GM03348 (cell line): ENCODE measurements at regions not wholly inside any gene's neighbourhood (a gene's known extent, or its start where the extent isn't known, plus 50 kb on each side); places are given as distances from the start of the nearest gene placed in this dataset.
"Not testable (repeated sequence)": the region's sequence is repeated elsewhere in the genome, so short reads cannot be mapped to it uniquely, and the experiment has no call there.

Experiments
- DNase-seq: peaks from one replicate; pipeline ENCODE4 v3.0.0; 2012; ENCODE audit warnings: low spot score

- DNase-seq = no peak
Observed at GRCh38 chr12:9449181-9449580, 158.5 kb downstream of the KLRB1 start.

- DNase-seq = not testable (repeated sequence)
Observed at GRCh38 chr12:9448648-9449047, 159.1 kb downstream of the KLRB1 start.

GRCh38 chr12:9447791-9448614 lies 159.7 kb downstream of the KLRB1 start:
- peak; percentile 88 for DNase-seq

GRCh38 chr12:9446883-9447761 lies 160.6 kb downstream of the KLRB1 start:
- not testable (repeated sequence) for DNase-seq

- not testable (repeated sequence) for DNase-seq
Observed at GRCh38 chr12:9440428-9440827, 167.3 kb downstream of the KLRB1 start.

- DNase-seq = not testable (repeated sequence)
Observed at GRCh38 chr12:9435682-9436081, 172.0 kb downstream of the KLRB1 start.

- DNase-seq = not testable (repeated sequence)
Observed at GRCh38 chr12:9430385-9430784, 177.3 kb downstream of the KLRB1 start.

GRCh38 chr12:9428856-9429255 lies 178.9 kb downstream of the KLRB1 start:
- not testable (repeated sequence) for DNase-seq

GRCh38 chr12:9425429-9425828 lies 182.3 kb downstream of the KLRB1 start:
- DNase-seq = not testable (repeated sequence)

- DNase-seq = not testable (repeated sequence)
Observed at GRCh38 chr12:9424175-9424740, 183.5 kb downstream of the KLRB1 start.

- DNase-seq = not testable (repeated sequence)
Observed at GRCh38 chr12:9422689-9423088, 185.0 kb downstream of the KLRB1 start.

GRCh38 chr12:9421520-9422086 lies 186.1 kb downstream of the KLRB1 start:
- not testable (repeated sequence) for DNase-seq

- DNase-seq = not testable (repeated sequence)
Observed at GRCh38 chr12:9420817-9421519, 186.7 kb downstream of the KLRB1 start.

GRCh38 chr12:9418669-9419041 lies 189.1 kb downstream of the KLRB1 start:
- DNase-seq = not testable (repeated sequence)

- not testable (repeated sequence) for DNase-seq
Observed at GRCh38 chr12:9417947-9418668, 189.6 kb downstream of the KLRB1 start.

GRCh38 chr12:9417341-9417740 lies 190.4 kb downstream of the KLRB1 start:
- DNase-seq = not testable (repeated sequence)

GRCh38 chr12:9416346-9416745 lies 191.4 kb downstream of the KLRB1 start:
- not testable (repeated sequence) for DNase-seq

GRCh38 chr12:9415898-9416297 lies 191.8 kb downstream of the KLRB1 start:
- not testable (repeated sequence) for DNase-seq

- not testable (repeated sequence) for DNase-seq
Observed at GRCh38 chr12:9413862-9414261, 193.9 kb downstream of the KLRB1 start.

- not testable (repeated sequence) for DNase-seq
Observed at GRCh38 chr12:9412459-9412858, 195.3 kb downstream of the KLRB1 start.
